B cell (primary cell): ENCODE measurements at regions not wholly inside any gene's neighbourhood (a gene's known extent, or its start where the extent isn't known, plus 50 kb on each side); places are given as distances from the start of the nearest gene placed in this dataset.

ENCODE experiments used
- ATAC-seq: fragments of 200-7000 bp; cut with Tn5 transposase; one replicate; pipeline ENCODE4 v1.10.0; 2021; ENCODE audit warnings: low read depth, mild to moderate bottlenecking, moderate number of reproducible peaks, moderate library complexity
- CTCF ChIA-PET: fragments of 350-600 bp; sonication (Branson Sonifier 250); formaldehyde crosslinking; loops from one replicate; lab custom pipeline; 2021; ENCODE audit warnings: antibody characterized with exemption, inconsistent platforms; lab: Charles Lee
- POLR2A ChIA-PET: fragments of 350-600 bp; sonication (Branson Sonifier 250); formaldehyde crosslinking; loops from one replicate; lab custom pipeline; 2021; ENCODE audit warnings: antibody characterized with exemption; lab: Charles Lee
- DNase-seq: peaks from one replicate; pipeline ENCODE4 v3.0.0; 2013
- H2AFZ ChIP-seq: 2 replicates; pipeline ENCODE4 v1.6.1; 2012; ENCODE audit warnings: mild to moderate bottlenecking, low read depth, low read length; ENCODE audit not compliant: insufficient read depth, poor library complexity, severe bottlenecking
- H3K27ac ChIP-seq, 2 donors: 1 replicate in 1 of 2; 2 replicates in 1 of 2; pipeline ENCODE4 v1.5.1; 2012 to 2013; ENCODE audit warnings: low read length in 2 of 2, mild to moderate bottlenecking in 2 of 2, moderate library complexity in 1 of 2
- H3K27me3 ChIP-seq, 4 experiments: fragments of 200-600 bp in 1 of 4; sonication (generic) in 1 of 4; replicated peaks in 1 of 4; 1 replicate in 2 of 4; 2 replicates in 2 of 4; pipeline versions ENCODE4 v1.6.1 to v1.7.0; 2013 to 2016; ENCODE audit warnings: low read length in 3 of 4, mild to moderate bottlenecking in 2 of 4, mixed read lengths in 1 of 4, moderate library complexity in 1 of 4; ENCODE audit not compliant: insufficient read depth in 4 of 4, control insufficient read depth in 3 of 4; ENCODE audit errors: control extremely low read depth in 1 of 4
- H3K36me3 ChIP-seq, 2 experiments: replicated peaks in 1 of 2; 1 replicate in 1 of 2; 2 replicates in 1 of 2; pipeline versions ENCODE4 v1.6.1 to v1.7.1; 2013; ENCODE audit warnings: low read length in 1 of 2; ENCODE audit not compliant: insufficient read depth in 2 of 2, control insufficient read depth in 1 of 2; ENCODE audit errors: control extremely low read depth in 1 of 2, extremely low read depth in 1 of 2
- H3K4me1 ChIP-seq, 2 donors: fragments of 200-600 bp in 1 of 2; sonication (generic) in 1 of 2; 1 replicate in 1 of 2; 2 replicates in 1 of 2; pipeline versions ENCODE4 v1.5.1 to v1.6.1; 2013 to 2017; ENCODE audit warnings: low read length in 2 of 2; ENCODE audit not compliant: control insufficient read depth in 2 of 2, insufficient read depth in 2 of 2
- H3K4me2 ChIP-seq: replicated peaks from 2 replicates; pipeline ENCODE3; 2012; ENCODE audit warnings: mild to moderate bottlenecking, low read depth, low read length; ENCODE audit not compliant: poor library complexity, severe bottlenecking
- H3K4me3 ChIP-seq, 5 experiments: fragments of 200-600 bp in 1 of 5; sonication (generic) in 1 of 5; 1 replicate in 3 of 5; 2 replicates in 2 of 5; pipeline versions ENCODE4 v1.5.1 to v1.7.0; 2011 to 2016; ENCODE audit warnings: low read length in 4 of 5, mild to moderate bottlenecking in 4 of 5, low read depth in 2 of 5, control low read depth in 1 of 5, moderate library complexity in 1 of 5; ENCODE audit not compliant: insufficient read depth in 1 of 5; ENCODE audit errors: control extremely low read depth in 1 of 5, extremely low read depth in 1 of 5
- H3K79me2 ChIP-seq: fragments of 200-600 bp; sonication (generic); one replicate; pipeline ENCODE4 v1.6.0; 2016; ENCODE audit warnings: low read length; ENCODE audit not compliant: control insufficient read depth, insufficient read depth
- H3K9ac ChIP-seq: fragments of 200-600 bp; sonication (generic); 2 replicates; pipeline ENCODE4 v1.6.1; 2017; ENCODE audit warnings: mild to moderate bottlenecking, low read length, moderate library complexity
- H3K9me3 ChIP-seq, 3 donors: one replicate each; pipeline versions ENCODE4 v1.6.1 to v1.7.1; 2013; ENCODE audit warnings: low read length in 2 of 3; ENCODE audit not compliant: control insufficient read depth in 2 of 3, insufficient read depth in 1 of 3; ENCODE audit errors: control extremely low read depth in 1 of 3
- H4K20me1 ChIP-seq: 2 replicates; pipeline ENCODE4 v1.6.0; 2012; ENCODE audit warnings: mild to moderate bottlenecking, low read length; ENCODE audit not compliant: insufficient read depth, control insufficient read depth, poor library complexity, severe bottlenecking
- H3K27ac Mint-ChIP-seq: one replicate; pipeline ENCODE4 v1.8.0; 2021; ENCODE audit warnings: mixed read lengths
- H3K27me3 Mint-ChIP-seq: one replicate; pipeline ENCODE4 v1.8.0; 2021; ENCODE audit warnings: mixed read lengths
- H3K4me1 Mint-ChIP-seq: one replicate; pipeline ENCODE4 v1.8.0; 2021; ENCODE audit warnings: mixed read lengths
- H3K4me3 Mint-ChIP-seq: one replicate; pipeline ENCODE4 v1.8.0; 2021; ENCODE audit warnings: mixed read lengths
- H3K9me3 Mint-ChIP-seq: one replicate; pipeline ENCODE4 v1.8.0; 2022; ENCODE audit warnings: mixed read lengths; ENCODE audit not compliant: insufficient read depth
- CTCF ChIP-seq: fragments of 200-600 bp; IDR thresholded peaks from one replicate; pipeline ENCODE4 v1.8.0; 2022; ENCODE audit warnings: antibody characterized with exemption, mild to moderate bottlenecking
- EZH2 ChIP-seq: IDR thresholded peaks from 2 replicates; pipeline ENCODE4 v1.6.1; 2012; ENCODE audit warnings: borderline replicate concordance, low read depth, mild to moderate bottlenecking, moderate library complexity, low read length; ENCODE audit not compliant: insufficient read depth, poor library complexity, severe bottlenecking
- WGBS: methylation state at CpG from one replicate; pipeline ENCODE4 v1.1.5; 2013; ENCODE audit warnings: missing lambda C conversion rate; ENCODE audit not compliant: insufficient coverage; 5-methylcytosine and 5-hydroxymethylcytosine counted together
- intact Hi-C: fragments of 100-400 bp; cut with micrococcal nuclease; formaldehyde crosslinking; loops from one replicate; pipeline ENCODE4 v1.10.0; 2022

DNA sequence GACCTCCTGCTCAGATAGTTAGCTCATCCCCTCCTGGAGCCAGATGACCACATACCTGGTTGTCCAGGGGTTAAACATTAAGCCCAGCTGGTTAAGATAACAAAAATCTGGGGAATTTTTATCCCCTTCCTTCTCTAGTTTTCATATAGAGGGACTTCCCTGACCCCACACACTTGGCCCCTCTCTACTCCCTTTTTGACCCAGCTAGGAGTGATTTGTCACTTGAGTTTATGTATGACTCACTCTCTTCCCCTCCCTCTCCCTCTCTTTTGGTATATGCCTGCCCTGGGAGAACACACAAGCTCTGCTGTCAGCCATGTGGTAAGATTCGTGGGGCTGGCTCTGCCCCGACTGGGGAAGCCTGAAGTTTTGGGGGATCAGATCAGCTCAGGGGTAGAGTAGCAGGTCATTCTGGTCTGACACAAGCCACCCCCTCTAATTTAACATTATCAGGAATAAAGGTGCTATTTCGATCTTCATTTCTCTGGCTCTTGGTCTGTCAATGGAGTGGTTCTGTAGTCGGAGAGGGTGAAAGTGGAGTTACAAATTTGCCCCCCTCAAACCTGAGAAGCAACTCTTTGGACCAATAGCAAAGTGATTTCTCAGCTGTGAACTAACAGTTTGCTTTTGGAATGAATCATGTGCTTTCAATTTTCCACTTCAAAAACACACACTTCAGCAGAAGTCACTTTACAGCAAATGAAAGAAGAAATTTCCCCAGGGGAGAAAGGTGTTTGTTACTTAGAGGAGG, 415.3 kb upstream of the CADM1 start:
- WGBS: no CpG with 5 or more reads among the region's 4 CpGs
- Mint-ChIP-seq H3K9me3 (no peaks in the 10 kb centered on the region), H3K4me1 (peaks cover 10% of the 10 kb centered on the region), H3K4me3 (no peak overlapping the region), H3K27me3 (no peaks in the 10 kb centered on the region), H3K27ac (no peak overlapping the region)
- no peak for ATAC-seq
- H2AFZ ChIP-seq: no peak overlapping the region
- ChIA-PET POLR2A (no interaction called here), CTCF (interaction anchor here (0.5 kb wide), 1 partner anchor 11 kb away, joined by 3 read pairs; no protein-coding TSS in a partner anchor)
- no peaks in the 10 kb centered on the region for H3K27me3 ChIP-seq
- no peaks in the 10 kb centered on the region for H3K36me3 ChIP-seq
- no peak overlapping the region for H3K4me3 ChIP-seq
- intact Hi-C loops: no loop called here
- no peaks in the 10 kb centered on the region for H3K4me1 ChIP-seq
- H3K27ac ChIP-seq: no peak overlapping the region
- H3K9me3 ChIP-seq: peaks cover 0 to 3% (median 0%) of the 10 kb centered on the region in 3 donors
- no peak overlapping the region for H3K4me2 ChIP-seq
- no peak for DNase-seq
- no peaks in the 10 kb centered on the region for H3K79me2 ChIP-seq
- no peaks in the 10 kb centered on the region for H4K20me1 ChIP-seq
- no peak for TF ChIP-seq CTCF
- no peak for TF ChIP-seq EZH2
- no peak overlapping the region for H3K9ac ChIP-seq

GRCh38 chr11:115918576-115918975, 414.4 kb upstream of the CADM1 start:
- Mint-ChIP-seq H3K4me1 (peaks cover 10% of the 10 kb centered on the region), H3K4me3 (no peak overlapping the region), H3K27me3 (no peaks in the 10 kb centered on the region), H3K9me3 (no peaks in the 10 kb centered on the region), H3K27ac (no peak overlapping the region)
- ATAC-seq (no peak), DNase-seq (no peak)
- no peak overlapping the region for H2AFZ ChIP-seq
- H3K9ac ChIP-seq: no peak overlapping the region
- H3K27me3 ChIP-seq: no peaks in the 10 kb centered on the region
- ChIA-PET CTCF (no interaction called here), POLR2A (no interaction called here)
- no peak overlapping the region for H3K4me2 ChIP-seq
- no peaks in the 10 kb centered on the region for H3K36me3 ChIP-seq
- TF ChIP-seq EZH2: no peak
- TF ChIP-seq CTCF: no peak
- no CpG with 5 or more reads among the region's 2 CpGs for WGBS
- intact Hi-C loops: no loop called here
- H3K27ac ChIP-seq: no peak overlapping the region
- no peaks in the 10 kb centered on the region for H4K20me1 ChIP-seq
- H3K79me2 ChIP-seq: no peaks in the 10 kb centered on the region
- H3K4me3 ChIP-seq: no peak overlapping the region
- peaks cover 0 to 3% (median 0%) of the 10 kb centered on the region in 3 donors for H3K9me3 ChIP-seq
- H3K4me1 ChIP-seq: no peaks in the 10 kb centered on the region
